HG02870 (cell line): ENCODE measurements at regions not wholly inside any gene's neighbourhood (a gene's known extent, or its start where the extent isn't known, plus 50 kb on each side); places are given as distances from the start of the nearest gene placed in this dataset.

ENCODE experiments used
- ATAC-seq: cut with Tn5 transposase; IDR thresholded peaks from one replicate; pipeline ENCODE4 v1.9.1; 2021; ENCODE audit warnings: mild to moderate bottlenecking, moderate library complexity; ENCODE audit not compliant: unreplicated experiment

- no peak for ATAC-seq
Observed at GRCh38 chr20:60240415-60240814, 282.2 kb downstream of the CDH26 start.

DNA sequence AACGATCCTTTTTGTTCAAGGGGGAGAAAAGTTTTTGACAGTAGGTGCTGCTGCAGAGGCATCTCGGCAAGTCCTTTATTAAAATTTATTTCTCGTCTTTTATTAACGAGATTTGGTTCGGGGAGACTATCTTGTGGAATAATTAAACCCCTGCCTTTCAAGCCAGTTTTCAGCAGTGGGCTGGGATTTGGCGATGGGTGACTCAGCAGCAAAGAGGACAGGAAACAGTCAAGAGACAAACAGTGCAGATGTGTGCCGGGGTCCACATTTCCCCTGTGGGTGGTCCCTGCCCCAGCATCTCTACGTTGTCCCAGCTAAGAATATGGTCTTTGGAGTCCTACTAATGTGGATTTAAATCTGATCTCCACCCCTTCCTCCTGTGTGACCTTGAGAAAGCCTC is 282.8 kb downstream of the CDH26 start:
- ATAC-seq, result no peak

GRCh38 chr20:60242836-60243505 is 284.7 kb downstream of the CDH26 start:
- no peak for ATAC-seq

GRCh38 chr20:60244373-60245146 is 286.3 kb downstream of the CDH26 start:
- ATAC-seq, result no peak

DNA sequence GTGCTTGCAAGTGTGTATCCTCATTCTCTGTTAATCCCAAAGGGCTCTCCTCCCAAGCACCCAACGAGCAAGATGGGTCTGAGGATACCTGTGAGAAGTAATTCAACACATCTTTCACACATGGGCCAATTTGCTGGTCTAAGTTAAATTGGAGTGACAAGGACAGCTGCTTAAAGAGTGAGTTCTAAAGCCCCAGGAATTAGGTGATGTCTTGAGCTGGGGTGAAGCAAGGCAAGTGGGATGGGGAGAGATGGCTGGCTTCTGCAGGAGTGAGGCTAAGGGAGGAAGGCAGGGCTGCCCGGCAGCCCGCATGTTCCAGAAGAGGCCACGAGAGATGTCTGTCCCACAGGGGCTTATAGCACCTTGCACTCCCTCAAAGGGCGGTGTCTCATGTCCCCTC is 288.5 kb downstream of the CDH26 start:
- no peak for ATAC-seq

- ATAC-seq, result no peak
Observed at GRCh38 chr20:60249436-60249835, 291.2 kb downstream of the CDH26 start.

DNA sequence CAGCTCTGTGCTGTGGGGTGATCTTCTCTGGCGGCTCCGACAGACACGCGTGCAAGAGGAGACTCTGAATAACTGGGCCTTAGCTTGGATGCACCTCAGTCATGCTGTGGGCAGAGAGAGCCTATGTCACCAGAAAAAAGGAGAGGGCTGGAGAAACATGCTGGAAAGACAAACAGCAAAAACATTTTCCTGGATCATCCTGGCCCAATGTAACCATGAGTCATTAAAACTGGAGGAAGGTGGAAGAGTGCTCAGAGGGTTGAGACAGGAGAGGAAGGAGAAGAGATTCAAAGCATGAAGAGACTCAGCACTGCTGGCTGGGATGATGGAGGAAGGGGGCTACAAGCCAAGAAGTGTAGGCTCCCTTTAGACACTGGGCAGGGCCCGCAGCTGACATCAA is 292.0 kb downstream of the CDH26 start:
- no peak for ATAC-seq

DNA sequence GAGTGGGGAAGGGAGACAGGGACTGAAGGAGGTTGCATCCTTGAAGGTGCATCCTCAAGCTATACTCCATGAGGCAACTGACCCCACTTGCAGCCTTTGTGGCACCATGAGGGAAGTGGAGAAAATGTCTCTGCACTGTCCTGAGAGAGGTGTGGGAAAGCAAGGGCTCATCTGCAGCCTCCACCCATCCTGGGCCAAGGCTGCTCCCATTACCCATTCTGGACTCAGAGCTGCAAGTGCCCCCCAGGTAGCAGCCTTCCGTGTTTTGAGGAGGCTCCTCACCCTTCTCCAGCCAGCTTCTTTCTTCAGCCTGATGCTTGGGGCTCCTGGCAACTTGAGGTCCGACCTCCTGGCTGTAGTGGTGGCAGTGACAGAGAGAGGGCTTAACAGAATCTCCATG is 294.6 kb downstream of the CDH26 start:
- no peak for ATAC-seq

GRCh38 chr20:60253471-60253870 is 295.2 kb downstream of the CDH26 start:
- ATAC-seq, result no peak

GRCh38 chr20:60254901-60255411 is 296.7 kb downstream of the CDH26 start:
- ATAC-seq, result no peak

DNA sequence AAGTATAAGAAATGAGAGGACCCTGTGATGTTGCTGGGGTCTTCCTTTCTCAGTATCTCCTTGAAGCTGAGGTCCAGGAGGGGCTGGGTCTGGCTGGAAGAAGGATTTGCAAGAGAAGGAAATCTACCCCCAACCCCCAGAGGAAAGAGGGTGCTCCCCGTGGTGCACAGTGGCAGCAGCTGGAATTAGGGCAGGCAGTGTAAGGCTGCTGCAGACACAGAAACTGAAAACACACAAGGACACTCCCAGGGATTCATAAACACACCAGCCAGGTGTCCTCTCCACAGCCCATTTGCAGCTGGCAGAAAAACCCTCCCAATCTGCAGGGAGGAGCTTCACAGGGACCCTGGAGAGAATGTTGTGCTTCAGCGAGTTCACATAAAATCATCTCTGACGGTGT is 297.2 kb downstream of the CDH26 start:
- ATAC-seq, result no peak

GRCh38 chr20:60255866-60256265 is 297.6 kb downstream of the CDH26 start:
- ATAC-seq, result no peak

- ATAC-seq, result no peak
Observed at GRCh38 chr20:60256811-60257210, 298.6 kb downstream of the CDH26 start.

DNA sequence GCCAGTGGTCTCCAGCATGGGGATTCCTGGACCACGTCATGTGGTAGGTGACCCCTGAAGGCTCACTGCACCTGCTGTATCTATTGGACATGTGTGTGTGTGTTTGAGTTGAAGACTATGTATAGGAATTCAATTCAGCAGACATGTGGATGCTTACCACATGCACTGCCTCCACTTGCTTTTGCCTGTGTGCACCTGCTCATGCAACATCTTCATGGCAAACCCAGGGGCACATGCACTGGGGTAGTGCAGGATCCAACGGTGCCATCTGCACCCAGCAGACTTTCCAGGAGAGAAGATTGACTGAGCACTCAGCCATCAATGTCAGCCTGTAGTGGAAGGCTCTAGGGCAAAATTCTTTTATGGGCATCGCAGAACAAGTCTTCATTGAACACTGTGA is 299.4 kb downstream of the CDH26 start:
- no peak for ATAC-seq

- no peak for ATAC-seq
Observed at GRCh38 chr20:60258255-60258863, 300.1 kb downstream of the CDH26 start.

GRCh38 chr20:60261333-60261732 is 303.1 kb downstream of the CDH26 start:
- no peak for ATAC-seq

GRCh38 chr20:60262967-60263603 is 304.9 kb downstream of the CDH26 start:
- ATAC-seq, result no peak

DNA sequence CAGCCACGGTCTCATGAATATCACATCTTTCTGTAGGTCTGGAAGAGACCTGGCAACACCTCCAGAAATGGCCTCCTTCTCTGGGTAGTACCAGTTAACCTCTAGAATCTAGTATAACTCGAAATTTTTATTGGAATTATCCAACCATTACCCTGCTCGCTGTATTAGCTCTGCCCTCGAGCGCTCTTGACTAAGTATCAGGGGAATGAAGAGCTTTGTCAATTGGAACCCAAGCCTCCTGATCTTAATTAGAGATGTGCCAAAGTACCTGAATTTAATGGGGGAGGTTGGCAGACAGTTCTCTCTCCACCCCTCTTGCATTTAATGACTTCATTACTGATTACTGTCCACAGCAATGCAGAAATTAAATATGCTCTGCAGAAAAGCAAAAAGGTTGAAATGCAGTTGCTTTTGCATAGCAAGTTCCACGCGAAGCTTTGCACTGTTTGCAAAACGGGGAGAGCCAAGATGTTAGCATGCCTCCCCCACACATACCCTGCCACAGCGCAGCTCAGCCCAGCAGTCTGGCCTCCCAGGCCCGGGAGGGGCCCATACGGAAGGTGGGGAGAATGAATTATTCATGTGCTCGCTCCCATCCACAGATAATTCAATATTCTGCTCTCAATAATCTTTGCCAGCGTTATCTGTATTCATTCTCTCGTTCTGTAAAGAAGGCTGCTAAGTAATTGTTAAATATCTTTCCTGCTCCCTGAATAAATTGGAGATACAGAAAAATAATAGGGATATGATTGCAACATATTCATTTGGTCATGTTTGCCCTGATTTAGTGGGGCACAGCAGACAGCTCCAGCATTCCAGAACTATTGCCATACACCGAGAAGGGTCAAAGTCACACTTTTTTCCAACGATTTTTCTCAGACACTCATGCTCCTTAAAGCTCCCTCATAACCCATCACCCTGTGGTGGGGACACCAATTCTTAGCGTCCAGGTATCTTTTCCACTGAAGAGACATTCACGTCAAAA is 305.8 kb downstream of the CDH26 start:
- no peak for ATAC-seq

- ATAC-seq, result no peak
Observed at GRCh38 chr20:60266177-60266823, 308.1 kb downstream of the CDH26 start.

DNA sequence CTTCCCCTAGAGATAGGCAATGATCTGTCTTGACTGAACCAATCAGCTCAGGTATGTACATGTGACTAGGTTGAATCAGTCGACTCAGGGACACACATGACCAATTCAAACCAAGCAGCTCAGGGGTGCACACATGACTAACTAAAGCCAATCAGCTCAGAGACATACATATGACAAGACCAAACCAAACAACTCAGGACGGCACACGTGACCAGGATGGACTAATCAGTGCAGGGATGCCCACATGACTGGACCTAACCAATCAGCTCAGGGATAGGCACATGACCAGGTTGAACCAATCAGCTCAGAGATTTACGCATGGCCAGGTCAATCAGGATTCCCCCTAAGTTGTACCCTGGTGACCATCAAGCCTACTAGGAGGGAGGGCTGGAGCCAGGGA is 310.3 kb downstream of the CDH26 start:
- no peak for ATAC-seq
